T-cell (primary cell): ENCODE measurements at regions not wholly inside any gene's neighbourhood (a gene's known extent, or its start where the extent isn't known, plus 50 kb on each side); places are given as distances from the start of the nearest gene placed in this dataset.

Source experiments
- ATAC-seq, 4 experiments: fragments of 200-7000 bp in 3 of 4; fragments of 150-1000 bp in 1 of 4; cut with Tn5 transposase; replicated peaks in 1 of 4; 1 replicate in 3 of 4; 2 replicates in 1 of 4; pipeline ENCODE4 v1.10.0; 2021; ENCODE audit warnings: moderate library complexity in 3 of 4, mild to moderate bottlenecking in 2 of 4, moderate number of reproducible peaks in 1 of 4
- CTCF ChIA-PET, 2 donors: fragments of 300-600 bp; sonication (Branson Sonifier 250); formaldehyde crosslinking; loops; one replicate each; lab custom pipeline; 2022; ENCODE audit warnings: antibody characterized with exemption in 2 of 2; lab: Charles Lee
- POLR2A ChIA-PET, 2 donors: fragments of 300-600 bp; sonication (Branson Sonifier 250); formaldehyde crosslinking; loops; one replicate each; lab custom pipeline; 2022; ENCODE audit warnings: antibody characterized with exemption in 2 of 2; lab: Charles Lee
- DNase-seq, 35 experiments: peaks; one replicate each; pipeline versions ENCODE4 v3.0.0 to v3.0.0-alpha.2; 2013 to 2023
- H3K27ac ChIP-seq: one replicate; pipeline ENCODE4 v1.5.1; 2013; ENCODE audit warnings: low read length
- H3K27me3 ChIP-seq, 2 experiments: replicated peaks in 1 of 2; 1 replicate in 1 of 2; 2 replicates in 1 of 2; pipeline versions ENCODE4 v1.6.1 to v1.7.0; 2013; ENCODE audit warnings: low read length in 1 of 2, mixed read lengths in 1 of 2; ENCODE audit not compliant: control insufficient read depth in 2 of 2, insufficient read depth in 2 of 2; ENCODE audit errors: extremely low read depth in 1 of 2
- H3K36me3 ChIP-seq, 2 donors: 1 replicate in 1 of 2; 2 replicates in 1 of 2; pipeline versions ENCODE4 v1.6.1 to v1.7.0; 2013; ENCODE audit warnings: low read length in 1 of 2; ENCODE audit not compliant: control insufficient read depth in 2 of 2, insufficient read depth in 1 of 2; ENCODE audit errors: extremely low read depth in 1 of 2
- H3K4me1 ChIP-seq, 2 experiments: 1 replicate in 1 of 2; 2 replicates in 1 of 2; pipeline versions ENCODE4 v1.6.1 to v1.7.0; 2013; ENCODE audit warnings: low read length in 2 of 2, mixed read lengths in 1 of 2; ENCODE audit not compliant: insufficient read depth in 2 of 2, control insufficient read depth in 1 of 2; ENCODE audit errors: extremely low read depth in 1 of 2
- H3K4me3 ChIP-seq, 2 donors: 1 replicate in 1 of 2; 2 replicates in 1 of 2; pipeline versions ENCODE4 v1.5.1 to v1.7.0; 2013; ENCODE audit warnings: mild to moderate bottlenecking in 2 of 2, low read length in 1 of 2, moderate library complexity in 1 of 2; ENCODE audit not compliant: control insufficient read depth in 1 of 2; ENCODE audit errors: extremely low read depth in 1 of 2
- H3K9me3 ChIP-seq: 2 replicates; pipeline ENCODE4 v1.7.0; 2013
- H3K27ac Mint-ChIP-seq, 2 donors: one replicate each; pipeline ENCODE4 v1.8.0; 2020 to 2021; ENCODE audit warnings: mild to moderate bottlenecking in 2 of 2, mixed read lengths in 2 of 2
- H3K27me3 Mint-ChIP-seq, 2 donors: one replicate each; pipeline ENCODE4 v1.8.0; 2021 to 2022; ENCODE audit warnings: mixed read lengths in 2 of 2
- H3K36me3 Mint-ChIP-seq: one replicate; pipeline ENCODE4 v1.8.0; 2021; ENCODE audit warnings: mixed read lengths
- H3K4me1 Mint-ChIP-seq, 3 donors: one replicate each; pipeline ENCODE4 v1.8.0; 2020 to 2022; ENCODE audit warnings: mixed read lengths in 3 of 3, mild to moderate bottlenecking in 1 of 3
- H3K4me3 Mint-ChIP-seq, 3 donors: one replicate each; pipeline ENCODE4 v1.8.0; 2020 to 2022; ENCODE audit warnings: mild to moderate bottlenecking in 3 of 3, mixed read lengths in 3 of 3, moderate library complexity in 3 of 3
- H3K9me3 Mint-ChIP-seq, 3 donors: one replicate each; pipeline ENCODE4 v1.8.0; 2020 to 2022; ENCODE audit warnings: mixed read lengths in 3 of 3
- WGBS: methylation state at CpG from one replicate; pipeline ENCODE4 v1.1.5; 2013; ENCODE audit warnings: missing lambda C conversion rate; ENCODE audit not compliant: insufficient coverage; 5-methylcytosine and 5-hydroxymethylcytosine counted together

DNA sequence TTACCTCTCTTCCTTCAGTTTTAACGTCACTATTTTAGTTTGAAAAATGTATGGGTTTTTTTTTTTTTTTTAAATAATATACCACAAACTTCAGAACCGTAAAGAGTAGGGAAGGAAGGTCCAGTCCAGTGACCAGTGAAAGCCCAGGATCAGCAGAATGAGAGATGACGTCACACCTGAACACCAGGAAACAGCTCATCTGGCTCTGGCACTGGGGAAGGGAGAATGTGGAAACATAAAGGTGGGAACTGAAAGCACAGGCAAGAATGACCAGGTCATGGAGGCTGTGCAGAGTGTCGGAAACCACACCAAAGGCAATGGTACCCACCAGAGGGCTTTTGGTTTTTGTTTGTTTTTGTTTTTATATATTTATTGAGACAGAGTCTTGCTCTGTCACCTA is 141.2 kb downstream of the DHX15 start:
- Mint-ChIP-seq H3K9me3 (no peaks in the 10 kb centered on the region), H3K4me1 (no peaks in the 10 kb centered on the region), H3K27ac (no peak overlapping the region), H3K27me3 (peaks cover 17 to 24% of the 10 kb centered on the region in 2 donors), H3K4me3 (no peak overlapping the region), H3K36me3 (no peaks in the 10 kb centered on the region)
- no peak for DNase-seq
- peaks cover 0 to 8% of the 10 kb centered on the region in 2 experiments for H3K27me3 ChIP-seq
- no peaks in the 10 kb centered on the region for H3K9me3 ChIP-seq
- H3K36me3 ChIP-seq, result no peaks in the 10 kb centered on the region
- ATAC-seq, result no peak
- H3K4me3 ChIP-seq, result no peak overlapping the region
- WGBS, result 67% methylated on average over 1 of the region's 4 CpGs
- ChIA-PET CTCF (interaction anchor here in 1 of 2 donors (0.8 kb wide), 1 partner anchor 21 kb away, joined by 3 read pairs; no protein-coding TSS in a partner anchor), POLR2A (no interaction called here)
- no peaks in the 10 kb centered on the region for H3K4me1 ChIP-seq
- no peak overlapping the region for H3K27ac ChIP-seq

- H3K4me1 ChIP-seq, result no peaks in the 10 kb centered on the region
- H3K36me3 ChIP-seq, result no peaks in the 10 kb centered on the region
- ChIA-PET CTCF (interaction anchor here in 1 of 2 donors (0.6 kb wide), 1 partner anchor 1176 kb away, joined by 3 read pairs; no protein-coding TSS in a partner anchor), POLR2A (no interaction called here)
- no peak overlapping the region for H3K4me3 Mint-ChIP-seq
- peaks cover 0 to 8% of the 10 kb centered on the region in 2 experiments for H3K27me3 ChIP-seq
- ATAC-seq (no peak), DNase-seq (no peak)
- H3K9me3 Mint-ChIP-seq, result no peaks in the 10 kb centered on the region
- H3K27ac Mint-ChIP-seq, result no peak overlapping the region
- no peak overlapping the region for H3K4me3 ChIP-seq
- H3K4me1 Mint-ChIP-seq, result no peaks in the 10 kb centered on the region
- H3K27ac ChIP-seq, result no peak overlapping the region
- no peaks in the 10 kb centered on the region for H3K9me3 ChIP-seq
- WGBS, result 70% methylated on average over 2 of the region's 2 CpGs
- peaks cover 19 to 21% of the 10 kb centered on the region in 2 donors for H3K27me3 Mint-ChIP-seq
- no peaks in the 10 kb centered on the region for H3K36me3 Mint-ChIP-seq
These were observed 143.6 kb downstream of the DHX15 start for GRCh38 chr4:24440765-24441164.

- Histone ChIP-seq H3K27ac (no peak overlapping the region), H3K36me3 (no peaks in the 10 kb centered on the region), H3K4me3 (no peak overlapping the region), H3K9me3 (no peaks in the 10 kb centered on the region), H3K27me3 (peaks cover 0 to 8% of the 10 kb centered on the region in 2 experiments), H3K4me1 (no peaks in the 10 kb centered on the region)
- Mint-ChIP-seq H3K9me3 (no peaks in the 10 kb centered on the region), H3K36me3 (no peaks in the 10 kb centered on the region), H3K27ac (no peak overlapping the region), H3K27me3 (peaks cover 21 to 27% of the 10 kb centered on the region in 2 donors), H3K4me3 (no peak overlapping the region), H3K4me1 (no peaks in the 10 kb centered on the region)
- DNase-seq (no peak), ATAC-seq (no peak)
- 74% methylated on average over 9 of the region's 10 CpGs for WGBS
- CTCF ChIA-PET, result interaction anchor here in 1 of 2 donors (1.5 kb wide), 1 partner anchor 11 kb away, joined by 4 read pairs; no protein-coding TSS in a partner anchor
- POLR2A ChIA-PET, result interaction anchor here in 1 of 2 donors (0.6 kb wide), 1 partner anchor 101 kb away, joined by 3 read pairs; no protein-coding TSS in a partner anchor
These were observed 150.1 kb downstream of the DHX15 start for GRCh38 chr4:24434241-24434640.

DNA sequence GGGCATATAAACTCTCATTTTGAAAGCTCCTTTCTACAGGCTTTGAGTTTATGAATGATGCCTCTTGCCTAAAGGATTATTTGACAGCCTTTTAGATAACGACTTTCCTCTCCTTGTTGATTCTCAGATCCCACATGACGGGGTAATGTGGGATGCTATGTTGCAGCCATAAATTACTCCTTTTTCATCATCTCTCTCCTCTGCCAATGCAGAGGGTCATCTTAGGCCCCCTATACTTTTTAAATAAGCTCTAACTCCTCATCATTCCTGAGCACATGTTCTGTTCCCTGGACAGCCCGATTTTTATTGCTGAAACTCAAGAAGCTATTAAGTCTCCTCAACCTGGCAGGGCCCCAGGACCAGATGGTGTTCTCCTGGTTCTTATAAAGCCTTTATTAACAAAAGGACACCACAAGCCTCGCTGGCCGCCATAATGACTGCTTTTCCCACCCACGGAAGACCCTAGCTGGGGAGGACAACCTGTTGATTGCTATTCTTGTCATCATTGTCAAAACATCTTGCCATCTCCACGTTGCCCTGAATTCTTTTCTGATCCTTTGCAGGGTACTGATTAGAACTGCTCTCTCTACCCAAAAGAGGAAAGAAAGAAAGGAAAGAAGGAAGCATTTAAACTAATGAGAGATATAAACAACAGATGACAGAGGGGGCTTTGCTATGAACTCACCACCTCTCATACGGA is 150.7 kb downstream of the DHX15 start:
- ATAC-seq, result no peak
- no peak for DNase-seq
- no peaks in the 10 kb centered on the region for H3K36me3 ChIP-seq
- no peak overlapping the region for H3K27ac ChIP-seq
- H3K4me1 Mint-ChIP-seq, result no peaks in the 10 kb centered on the region
- H3K9me3 ChIP-seq, result no peaks in the 10 kb centered on the region
- no peak overlapping the region for H3K27ac Mint-ChIP-seq
- H3K4me3 ChIP-seq, result no peak overlapping the region
- WGBS, result 63% methylated on average over 5 of the region's 8 CpGs
- no peak overlapping the region for H3K4me3 Mint-ChIP-seq
- H3K9me3 Mint-ChIP-seq, result no peaks in the 10 kb centered on the region
- CTCF ChIA-PET, result interaction anchor here in 1 of 2 donors (1.5 kb wide), 1 partner anchor 11 kb away, joined by 4 read pairs; no protein-coding TSS in a partner anchor
- H3K36me3 Mint-ChIP-seq, result no peaks in the 10 kb centered on the region
- H3K27me3 ChIP-seq, result peaks cover 0 to 8% of the 10 kb centered on the region in 2 experiments
- no peaks in the 10 kb centered on the region for H3K4me1 ChIP-seq
- peaks cover 21 to 25% of the 10 kb centered on the region in 2 donors for H3K27me3 Mint-ChIP-seq
- POLR2A ChIA-PET, result no interaction called here

- H3K4me1 Mint-ChIP-seq, result no peaks in the 10 kb centered on the region
- CTCF ChIA-PET, result interaction anchor here in 1 of 2 donors (0.7 kb wide), 1 partner anchor 122 kb away, joined by 4 read pairs; no protein-coding TSS in a partner anchor
- no peak overlapping the region for H3K27ac Mint-ChIP-seq
- Histone ChIP-seq H3K4me1 (no peaks in the 10 kb centered on the region), H3K27me3 (peaks cover 0 to 4% of the 10 kb centered on the region in 2 experiments), H3K4me3 (no peak overlapping the region), H3K36me3 (no peaks in the 10 kb centered on the region), H3K9me3 (no peaks in the 10 kb centered on the region), H3K27ac (no peak overlapping the region)
- no peak overlapping the region for H3K4me3 Mint-ChIP-seq
- DNase-seq, result no peak
- H3K27me3 Mint-ChIP-seq, result peaks cover 7 to 27% of the 10 kb centered on the region in 2 donors
- H3K9me3 Mint-ChIP-seq, result no peaks in the 10 kb centered on the region
- ATAC-seq, result no peak
- H3K36me3 Mint-ChIP-seq, result no peaks in the 10 kb centered on the region
- WGBS, result 92% methylated on average over 4 of the region's 6 CpGs
- POLR2A ChIA-PET, result interaction anchor here (0.5 to 0.6 kb wide), 2 partner anchors 42 to 1678 kb away, joined by 3 to 4 read pairs; no protein-coding TSS in a partner anchor
These were observed 155.5 kb downstream of the DHX15 start for GRCh38 chr4:24428850-24429249.

DNA sequence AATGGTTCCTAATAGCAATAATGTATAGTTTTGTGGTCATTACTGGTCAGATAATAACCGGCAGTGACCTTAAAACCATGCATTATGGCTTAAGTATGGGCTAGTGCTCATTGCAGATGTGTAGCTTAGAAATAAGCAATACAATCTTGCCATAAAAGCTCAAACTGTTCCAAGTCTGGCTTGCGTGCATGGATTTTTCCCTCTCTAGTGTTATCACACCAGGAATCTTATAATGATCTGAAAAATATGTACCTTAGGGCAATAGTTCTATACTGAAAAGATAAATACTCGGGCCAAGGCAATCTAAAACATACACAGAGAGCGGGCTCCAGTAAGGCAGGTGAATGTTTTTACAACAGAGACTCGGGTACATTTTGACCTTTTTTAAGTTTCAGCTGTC is 157.8 kb downstream of the DHX15 start:
- H3K27me3 ChIP-seq, result peaks cover 0 to 4% of the 10 kb centered on the region in 2 experiments
- no peak overlapping the region for H3K4me3 ChIP-seq
- CTCF ChIA-PET, result interaction anchor here in 1 of 2 donors (1.5 kb wide), 1 partner anchor 9 kb away, joined by 5 read pairs; no protein-coding TSS in a partner anchor
- ATAC-seq (no peak), DNase-seq (no peak)
- no peak overlapping the region for H3K27ac ChIP-seq
- H3K4me1 ChIP-seq, result no peaks in the 10 kb centered on the region
- no peaks in the 10 kb centered on the region for H3K9me3 ChIP-seq
- H3K4me3 Mint-ChIP-seq, result no peak overlapping the region
- H3K9me3 Mint-ChIP-seq, result no peaks in the 10 kb centered on the region
- H3K36me3 Mint-ChIP-seq, result no peaks in the 10 kb centered on the region
- no peak overlapping the region for H3K27ac Mint-ChIP-seq
- H3K36me3 ChIP-seq, result no peaks in the 10 kb centered on the region
- H3K4me1 Mint-ChIP-seq, result no peaks in the 10 kb centered on the region
- peaks cover 7 to 23% of the 10 kb centered on the region in 2 donors for H3K27me3 Mint-ChIP-seq
- 86% methylated on average over 3 of the region's 5 CpGs for WGBS
- POLR2A ChIA-PET, result no interaction called here
